Ovary (tissue), 3 donors: ENCODE measurements at regions not wholly inside any gene's neighbourhood (a gene's known extent, or its start where the extent isn't known, plus 50 kb on each side); places are given as distances from the start of the nearest gene placed in this dataset.

Source experiments
- CTCF ChIP-seq, 3 donors: fragments of 450-650 bp in 2 of 3; fragments of 200-600 bp in 1 of 3; IDR thresholded peaks; one replicate each; pipeline versions ENCODE4 v1.5.1 to v1.8.0; 2016 to 2022; ENCODE audit warnings: antibody characterized with exemption in 3 of 3, mild to moderate bottlenecking in 1 of 3
- EP300 ChIP-seq: sonication (generic); formaldehyde crosslinking; IDR thresholded peaks from one replicate; pipeline ENCODE4 v1.6.1; 2017; ENCODE audit warnings: antibody characterized with exemption
- POLR2A ChIP-seq: fragments of 450-650 bp; IDR thresholded peaks from one replicate; pipeline ENCODE4 v1.6.1; 2017; ENCODE audit warnings: antibody characterized with exemption, mild to moderate bottlenecking, moderate library complexity
- donor health status: DM: no; HTN: no; CAD: no.

GRCh38 chr6:164337925-164338397 is 923.4 kb downstream of the QKI start:
- TF ChIP-seq CTCF (IDR thresholded peaks at IDR 0.05) (no peak), EP300 (no peak), POLR2A (no peak)
